ENCODE measurements at regions not wholly inside any gene's neighbourhood (a gene's known extent, or its start where the extent isn't known, plus 50 kb on each side); places are given as distances from the start of the nearest gene placed in this dataset.
"Not testable (repeated sequence)": the region's sequence is repeated elsewhere in the genome, so short reads cannot be mapped to it uniquely, and the experiment has no call there.

- not testable (repeated sequence) for DNase-seq (ENCODE audit: low read depth)
Measured at GRCh38 chr14:59058776-59059175, 129.7 kb upstream of the DAAM1 start.

GRCh38 chr14:59060841-59061240 is 127.6 kb upstream of the DAAM1 start:
- no peak for DNase-seq (ENCODE audit: low read depth)

GRCh38 chr14:59061292-59061691 is 127.2 kb upstream of the DAAM1 start:
- no peak for DNase-seq (ENCODE audit: low read depth)

- DNase-seq (ENCODE audit: low read depth) = no peak
Measured at GRCh38 chr14:59063259-59063658, 125.2 kb upstream of the DAAM1 start.

GRCh38 chr14:59067127-59067894 is 121.2 kb upstream of the DAAM1 start:
- peak; percentile 63 for DNase-seq (ENCODE audit: low read depth)

- DNase-seq (ENCODE audit: low read depth) = no peak
Measured at GRCh38 chr14:59069163-59069854, 119.2 kb upstream of the DAAM1 start.

- DNase-seq (ENCODE audit: low read depth) = no peak
Measured at GRCh38 chr14:59075506-59075905, 113.0 kb upstream of the DAAM1 start.

GRCh38 chr14:59081720-59082119 is 106.7 kb upstream of the DAAM1 start:
- DNase-seq (ENCODE audit: low read depth) = no peak

- peak; percentile 58 for DNase-seq (ENCODE audit: low read depth)
Measured at GRCh38 chr14:59085207-59085739, 103.2 kb upstream of the DAAM1 start.

- DNase-seq (ENCODE audit: low read depth) = peak; percentile 70
Measured at GRCh38 chr14:59086241-59086882, 102.1 kb upstream of the DAAM1 start.

GRCh38 chr14:59087240-59087639 is 101.2 kb upstream of the DAAM1 start:
- no peak for DNase-seq (ENCODE audit: low read depth)

GRCh38 chr14:59087711-59088110 is 100.8 kb upstream of the DAAM1 start:
- DNase-seq (ENCODE audit: low read depth) = no peak

GRCh38 chr14:59090572-59090971 is 97.9 kb upstream of the DAAM1 start:
- DNase-seq (ENCODE audit: low read depth) = no peak

- no peak for DNase-seq (ENCODE audit: low read depth)
Measured at GRCh38 chr14:59091404-59091803, 97.1 kb upstream of the DAAM1 start.

- no peak for DNase-seq (ENCODE audit: low read depth)
Measured at GRCh38 chr14:59091976-59092375, 96.5 kb upstream of the DAAM1 start.

GRCh38 chr14:59093902-59094301 is 94.6 kb upstream of the DAAM1 start:
- DNase-seq (ENCODE audit: low read depth) = no peak

GRCh38 chr14:59096303-59096702 is 92.2 kb upstream of the DAAM1 start:
- DNase-seq (ENCODE audit: low read depth) = no peak

- peak; percentile 34 for DNase-seq (ENCODE audit: low read depth)
Measured at GRCh38 chr14:59097681-59098080, 90.8 kb upstream of the DAAM1 start.

- peak; percentile 98 for DNase-seq (ENCODE audit: low read depth)
Measured at GRCh38 chr14:59098377-59098776, 90.1 kb upstream of the DAAM1 start.

- no peak for DNase-seq (ENCODE audit: low read depth)
Measured at GRCh38 chr14:59100205-59100604, 88.3 kb upstream of the DAAM1 start.

- DNase-seq (ENCODE audit: low read depth) = peak; percentile 61
Measured at GRCh38 chr14:59101476-59101875, 87.0 kb upstream of the DAAM1 start.

- DNase-seq (ENCODE audit: low read depth) = peak; percentile 65
Measured at GRCh38 chr14:59103396-59103795, 85.1 kb upstream of the DAAM1 start.

GRCh38 chr14:59107819-59108218 is 80.6 kb upstream of the DAAM1 start:
- no peak for DNase-seq (ENCODE audit: low read depth)

Measured in iris pigment epithelial cell (primary cell).